H54 (cell line): ENCODE measurements at regions not wholly inside any gene's neighbourhood (a gene's known extent, or its start where the extent isn't known, plus 50 kb on each side); places are given as distances from the start of the nearest gene placed in this dataset.
A peak's percentile ranks its signal among the peaks of the same experiment; 100 is the strongest.

Experiments used
- DNase-seq: peaks from one replicate; pipeline ENCODE4 v3.0.0; 2011; ENCODE audit warnings: low spot score, mixed read lengths; ENCODE audit not compliant: insufficient read length
- FAIRE-seq: peaks from 3 replicates; lab custom pipeline; 2011; peaks lifted over from hg19 to GRCh38; lab: Jason Lieb, UNC
- POLR2A ChIP-seq: IDR thresholded peaks from 2 replicates; pipeline ENCODE4 v1.6.1; 2011; ENCODE audit warnings: low read depth, mild to moderate bottlenecking, low read length

DNA sequence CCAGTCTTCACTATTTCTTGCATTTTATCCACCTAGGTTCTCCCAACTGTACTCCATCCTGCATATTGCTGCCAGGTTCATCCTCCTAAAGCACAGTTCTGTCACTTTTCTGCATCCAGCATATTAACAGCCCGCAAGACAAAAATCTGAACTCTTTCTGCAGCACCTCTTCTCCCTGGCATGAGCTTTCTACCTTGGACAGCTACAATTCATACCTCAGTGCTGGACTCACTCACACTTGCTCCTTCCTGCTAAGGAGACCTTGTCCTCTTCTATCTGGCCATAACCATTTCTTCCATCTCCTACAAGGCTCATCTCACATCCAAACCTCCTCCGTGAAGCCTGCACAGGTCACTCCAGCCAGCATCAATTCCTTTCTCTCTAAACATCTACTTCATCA, 170.1 kb upstream of the GRIP1 start:
- DNase-seq (no peak), FAIRE-seq (no peak)
- TF ChIP-seq POLR2A = no peak

DNA sequence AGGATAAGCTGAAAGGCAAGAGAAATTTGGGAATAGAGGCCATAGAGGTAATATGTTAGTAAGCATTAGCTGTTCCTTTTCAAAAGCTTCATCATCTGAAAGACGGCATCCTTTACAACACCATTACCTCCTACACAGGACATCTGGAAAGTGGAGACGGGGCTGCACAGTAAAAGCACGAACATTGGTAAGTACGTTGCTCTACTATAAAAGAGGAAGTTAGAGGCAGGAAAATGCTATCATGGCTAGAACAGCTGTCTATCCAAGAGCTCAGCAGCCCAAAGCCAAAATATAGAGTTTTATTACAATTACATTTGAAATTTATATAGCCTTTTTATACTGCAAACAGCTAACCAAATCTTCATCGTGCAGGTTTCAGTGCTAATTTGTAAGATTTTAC, 172.3 kb upstream of the GRIP1 start:
- no peak for TF ChIP-seq POLR2A
- FAIRE-seq (no peak), DNase-seq (no peak)

DNA sequence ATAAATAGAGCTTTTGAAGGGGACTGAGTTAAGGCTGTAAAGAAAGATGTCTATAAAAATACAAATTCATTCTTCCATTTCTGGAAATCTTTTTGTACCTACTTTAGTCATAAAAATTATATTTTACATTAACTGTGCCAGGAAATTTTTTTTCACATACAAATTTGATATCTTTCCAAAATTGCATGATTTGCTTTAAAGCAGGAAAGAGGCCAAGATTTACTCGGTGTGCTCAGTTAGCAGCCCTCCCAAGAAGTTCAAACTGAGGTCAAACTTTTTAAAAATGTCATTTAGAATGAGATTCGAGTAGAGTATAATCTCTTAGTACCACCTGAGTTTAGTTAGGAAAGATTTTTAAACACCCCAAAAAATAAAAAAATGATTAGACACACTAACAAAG, 173.2 kb upstream of the GRIP1 start:
- DNase-seq = no peak
- TF ChIP-seq POLR2A = no peak
- FAIRE-seq = no peak

DNA sequence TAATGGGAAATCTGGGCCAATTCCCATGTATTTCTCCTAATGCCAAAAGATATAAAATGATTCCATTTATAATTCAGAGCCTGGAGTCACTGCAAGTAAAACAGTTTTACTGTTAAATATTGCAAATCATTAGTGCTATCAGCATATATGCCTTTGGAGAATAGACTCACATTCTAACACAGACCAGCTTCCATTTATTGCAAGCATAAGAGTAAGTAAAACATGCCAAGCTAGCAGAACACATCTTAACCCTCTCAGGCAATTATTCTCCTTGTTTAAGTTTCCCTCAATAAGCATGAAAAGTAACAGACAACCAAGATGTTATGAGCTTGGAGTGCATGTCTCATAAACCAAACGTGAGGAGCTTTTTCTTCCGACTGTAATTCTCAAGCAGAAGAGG, 173.9 kb upstream of the GRIP1 start:
- DNase-seq = no peak
- TF ChIP-seq POLR2A = no peak
- no peak for FAIRE-seq

DNA sequence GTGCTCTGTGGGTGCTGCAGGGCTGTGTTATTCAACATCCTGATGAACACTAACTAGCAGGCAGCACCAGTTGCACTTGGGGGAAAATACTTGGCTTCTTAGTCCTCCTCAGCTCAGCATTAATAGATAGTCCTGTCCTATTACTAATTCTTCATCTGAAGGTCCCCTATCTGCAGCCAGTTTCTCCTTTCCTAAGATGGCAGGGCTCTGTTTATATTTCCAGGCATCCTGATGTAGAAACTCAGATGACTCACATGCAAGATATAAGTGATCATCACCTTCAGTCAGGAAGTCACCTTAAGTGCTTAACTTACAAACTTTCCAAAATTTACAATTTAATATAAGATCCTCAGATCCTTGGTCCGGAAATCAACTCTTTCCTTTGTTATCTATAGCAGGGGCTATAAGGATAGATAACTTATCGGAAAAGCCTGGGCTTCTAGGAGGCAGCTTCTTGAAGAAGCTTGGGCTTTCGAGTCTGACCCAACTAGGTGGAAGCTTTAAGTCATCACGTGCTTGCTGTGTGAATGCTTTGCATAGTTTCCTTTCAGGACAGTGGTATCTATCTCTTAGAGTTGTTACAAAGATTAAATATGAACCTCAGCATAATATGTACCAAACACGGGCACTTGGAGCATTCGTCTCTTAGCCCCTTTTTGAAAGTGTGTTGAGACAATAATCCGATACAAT, 181.0 kb upstream of the GRIP1 start:
- no peak for FAIRE-seq
- no peak for DNase-seq
- TF ChIP-seq POLR2A = no peak

DNA sequence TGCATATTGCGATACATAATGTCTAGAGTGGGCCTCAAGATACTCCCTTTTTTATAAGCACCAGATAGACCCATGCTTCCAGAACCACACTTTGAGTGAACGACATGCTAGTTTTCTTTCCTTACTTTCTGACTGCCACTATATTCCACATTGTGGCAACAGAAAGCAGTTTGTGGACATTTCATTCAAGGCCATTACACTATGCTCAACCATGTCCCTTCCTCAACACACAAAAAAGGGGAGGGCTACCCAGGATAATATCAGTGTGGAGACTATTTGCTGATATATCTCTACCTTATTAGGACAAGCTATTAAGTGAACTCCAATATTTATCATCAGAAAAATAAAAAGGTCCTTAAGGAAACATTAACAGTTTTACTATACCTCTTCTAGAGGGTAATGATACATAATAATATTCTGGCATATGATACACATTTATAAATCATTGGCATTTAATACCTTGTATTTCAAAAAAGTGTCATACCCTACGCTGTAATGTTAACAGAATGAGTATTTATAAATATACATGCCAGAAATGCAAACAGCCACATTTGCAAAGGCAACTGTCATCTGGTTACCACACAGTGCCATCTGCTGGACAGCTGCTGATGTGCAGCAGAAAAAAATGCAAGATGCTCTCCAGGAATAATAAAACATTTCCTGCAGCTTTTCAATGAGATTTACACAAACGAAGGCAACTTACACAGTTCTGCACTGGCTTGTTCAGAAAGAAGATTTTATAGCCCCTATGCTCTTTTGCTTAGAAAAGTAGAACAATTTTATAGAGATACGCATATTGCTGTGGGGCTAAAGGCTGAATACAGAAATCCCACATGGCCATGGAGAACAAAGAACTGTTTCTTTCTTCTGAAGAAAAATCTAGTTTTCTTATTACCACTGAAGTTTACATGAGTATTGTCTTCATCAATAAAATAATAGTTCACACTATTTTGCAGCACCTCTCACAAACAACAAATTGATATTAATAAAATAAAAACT, 182.2 kb upstream of the GRIP1 start:
- FAIRE-seq (peak; percentile 82), DNase-seq (peak; percentile 6)
- TF ChIP-seq POLR2A = no peak

DNA sequence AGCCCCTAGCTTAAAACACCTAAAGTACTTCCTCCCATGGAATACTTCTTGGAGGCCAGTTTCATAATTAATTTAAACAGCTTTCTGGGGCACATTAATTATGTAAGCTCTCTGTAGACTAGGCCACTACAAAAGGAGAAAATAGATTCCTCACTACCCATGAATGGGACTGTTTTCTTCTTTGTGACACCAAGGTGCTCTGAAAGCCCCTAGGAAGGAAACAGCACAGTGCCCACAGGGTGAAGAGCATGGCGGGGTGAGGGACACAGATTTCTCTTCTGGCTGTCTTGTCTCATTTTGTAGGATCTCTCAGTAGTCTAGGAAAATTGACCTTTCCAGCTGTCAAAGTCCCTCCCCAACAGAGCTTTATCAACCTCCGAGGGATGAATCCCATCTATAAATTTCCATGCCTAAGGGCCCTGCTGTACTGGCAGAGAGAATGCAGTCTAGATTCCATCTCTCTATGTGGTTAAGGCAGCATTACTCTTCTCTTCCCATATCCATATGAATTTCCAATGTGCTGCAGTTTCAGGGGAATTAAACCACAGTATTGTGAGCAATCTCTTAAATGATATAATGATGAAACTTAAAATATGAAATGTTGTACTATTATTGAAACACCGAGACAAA, 183.6 kb upstream of the GRIP1 start:
- FAIRE-seq (no peak), DNase-seq (no peak)
- no peak for TF ChIP-seq POLR2A

DNA sequence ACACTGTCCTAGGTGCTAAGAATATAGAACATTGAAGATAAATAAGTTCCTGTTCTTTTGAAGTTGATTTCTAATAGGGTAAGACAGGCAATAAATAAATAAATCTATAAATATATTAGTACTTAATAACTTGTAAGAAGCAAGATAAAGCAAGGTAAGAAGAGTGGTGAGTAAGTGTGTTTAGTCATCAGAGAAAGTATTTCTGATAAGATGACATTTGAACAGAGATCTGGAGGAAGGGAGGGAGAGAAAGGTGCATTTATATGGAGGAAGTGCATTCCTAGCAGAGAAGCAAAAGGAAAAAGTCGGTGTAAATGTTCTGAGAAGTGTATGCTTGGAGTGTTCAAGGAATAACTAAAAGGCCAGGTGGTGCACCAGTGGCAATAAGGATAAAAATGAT, 184.4 kb upstream of the GRIP1 start:
- DNase-seq (no peak), FAIRE-seq (no peak)
- TF ChIP-seq POLR2A = no peak

DNA sequence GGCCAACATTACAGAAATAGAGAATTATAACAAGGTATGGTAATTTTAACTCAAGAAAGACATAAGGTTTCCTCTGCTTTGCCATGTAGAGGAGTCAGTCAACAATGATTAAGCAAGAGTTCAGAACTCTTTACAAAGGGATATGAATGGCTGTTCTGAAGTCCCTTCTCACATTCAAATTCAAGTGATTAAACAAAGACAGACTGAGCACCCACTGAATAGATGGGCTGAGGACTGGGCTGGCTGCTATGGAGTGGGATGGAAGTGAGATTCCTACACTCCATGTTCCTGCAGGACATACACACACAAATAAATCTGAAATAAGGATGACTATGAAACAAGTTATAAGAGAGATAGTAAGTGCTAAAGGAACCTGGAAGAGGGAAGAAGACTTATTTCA, 199.0 kb upstream of the GRIP1 start:
- FAIRE-seq (no peak), DNase-seq (no peak)
- TF ChIP-seq POLR2A = no peak

DNA sequence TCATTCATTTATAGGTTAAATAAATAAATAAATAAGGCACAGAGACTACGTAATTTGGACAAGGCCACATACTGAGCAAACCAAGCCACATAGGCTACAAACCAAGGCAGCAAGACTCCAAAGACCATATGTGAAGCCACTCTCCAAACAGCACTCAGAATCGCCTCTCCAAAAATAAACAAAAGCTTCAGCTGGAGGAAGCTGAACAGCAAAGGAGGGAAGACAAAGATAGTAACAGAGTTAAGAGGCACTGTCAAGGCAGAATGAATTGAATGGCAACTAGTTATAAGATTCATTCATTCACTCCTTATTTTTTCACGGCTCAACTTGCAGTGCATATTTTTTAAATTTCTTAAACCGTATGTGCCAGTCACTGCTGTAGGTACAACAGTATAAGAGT, 200.5 kb upstream of the GRIP1 start:
- DNase-seq (no peak), FAIRE-seq (no peak)
- no peak for TF ChIP-seq POLR2A

DNA sequence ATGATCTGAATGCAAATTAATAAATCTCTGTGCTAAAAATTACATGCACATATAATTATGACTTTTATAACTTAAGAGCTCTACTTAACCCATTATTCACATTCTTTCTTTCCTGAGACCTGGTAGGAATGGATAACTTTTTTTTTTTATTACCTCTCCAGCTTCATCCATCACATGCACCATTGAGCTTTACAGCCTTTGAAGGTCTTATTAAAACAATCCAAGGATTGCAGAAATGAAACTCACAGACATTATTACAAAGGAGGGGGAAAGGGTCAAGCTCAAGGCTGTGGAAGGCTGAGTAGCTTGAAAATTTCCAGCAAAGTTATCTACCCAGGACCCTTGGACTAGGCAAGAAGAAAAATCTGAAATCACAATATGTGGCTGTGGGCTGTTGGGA, 202.5 kb upstream of the GRIP1 start:
- FAIRE-seq = no peak
- DNase-seq = no peak

DNA sequence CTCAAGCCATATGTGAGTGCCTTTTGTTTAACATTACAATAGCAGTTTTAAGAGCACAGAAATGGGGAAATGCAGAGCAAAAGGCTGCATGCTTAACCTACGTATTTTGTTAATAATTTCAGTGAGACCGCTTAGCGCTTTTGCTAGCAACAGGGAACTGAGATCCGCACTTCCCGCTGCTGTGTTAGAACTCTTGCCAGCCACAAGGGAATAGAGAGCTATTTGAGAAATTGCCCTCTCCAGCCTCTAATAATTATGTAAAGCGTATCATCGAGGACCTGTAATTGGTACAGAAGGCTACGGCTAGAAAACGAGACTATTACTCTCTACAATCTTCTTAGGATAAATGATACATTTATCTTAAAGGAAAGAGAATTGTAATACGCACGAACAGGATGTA, 205.2 kb upstream of the GRIP1 start:
- FAIRE-seq = no peak
- TF ChIP-seq POLR2A = no peak
- DNase-seq = no peak

More for the DNA sequence above, 202.5 kb upstream of the GRIP1 start:
- no peak for TF ChIP-seq POLR2A

DNA sequence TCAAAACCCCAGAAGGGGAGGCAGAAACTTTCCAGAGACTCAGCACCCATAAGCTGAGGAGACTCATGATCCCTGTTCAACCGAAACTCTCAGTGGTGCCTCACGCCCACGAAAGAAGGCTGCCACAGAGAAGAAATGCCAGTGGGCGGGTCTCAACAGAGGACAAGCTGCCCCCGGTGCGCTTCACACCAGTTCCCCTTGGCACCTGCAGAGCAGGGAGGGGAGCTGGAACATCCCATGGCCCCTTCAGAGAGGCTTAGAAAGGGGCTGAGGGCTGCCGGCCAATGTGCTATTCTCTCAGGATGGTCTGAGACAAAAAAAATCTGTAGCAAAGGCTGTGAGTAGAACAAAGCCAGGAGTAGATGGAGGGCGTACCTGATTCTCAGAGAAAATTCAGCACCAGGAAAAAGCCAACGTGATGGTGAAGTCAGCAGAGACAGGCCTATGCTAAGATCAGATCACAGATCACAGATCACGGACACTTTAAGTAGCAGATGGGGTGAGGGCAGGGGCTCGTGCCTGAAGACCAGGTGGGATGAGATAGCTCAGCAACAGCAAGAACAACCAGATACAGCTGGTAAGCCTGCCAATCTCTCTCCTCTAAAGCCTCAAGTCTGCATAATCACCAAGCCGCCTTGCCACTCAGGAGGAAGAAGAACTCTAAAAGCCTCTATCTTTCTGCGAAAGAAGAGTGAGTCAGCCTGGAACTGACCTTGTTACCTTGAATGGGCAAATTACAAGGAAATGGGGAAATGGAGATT, 206.4 kb upstream of the GRIP1 start:
- no peak for TF ChIP-seq POLR2A
- no peak for FAIRE-seq
- DNase-seq = no peak
